Hepatocyte (in vitro differentiated cells): ENCODE measurements at regions not wholly inside any gene's neighbourhood (a gene's known extent, or its start where the extent isn't known, plus 50 kb on each side); places are given as distances from the start of the nearest gene placed in this dataset.

ENCODE experiments used
- DNase-seq: peaks from one replicate; pipeline ENCODE4 v3.0.0-alpha.2; 2016; ENCODE audit warnings: low spot score
- H2AFZ ChIP-seq: fragments of 200-600 bp; sonication (generic); 2 replicates; pipeline ENCODE4 v1.6.0; 2016; ENCODE audit warnings: antibody characterized with exemption, mild to moderate bottlenecking
- H3K27ac ChIP-seq: fragments of 200-600 bp; sonication (generic); 2 replicates; pipeline ENCODE4 v1.5.1; 2016; ENCODE audit warnings: mild to moderate bottlenecking
- H3K27me3 ChIP-seq: fragments of 200-600 bp; sonication (generic); 2 replicates; pipeline ENCODE4 v1.6.1; 2016
- H3K36me3 ChIP-seq: fragments of 200-600 bp; sonication (generic); replicated peaks from 2 replicates; pipeline ENCODE4 v1.5.1; 2016; ENCODE audit warnings: low read depth; ENCODE audit not compliant: insufficient read depth
- H3K4me1 ChIP-seq: fragments of 200-600 bp; sonication (generic); 2 replicates; pipeline ENCODE4 v1.5.1; 2016; ENCODE audit warnings: mild to moderate bottlenecking, moderate library complexity; ENCODE audit not compliant: insufficient read depth
- H3K4me2 ChIP-seq: fragments of 200-600 bp; sonication (generic); 2 replicates; pipeline ENCODE4 v1.6.0; 2016
- H3K4me3 ChIP-seq: fragments of 200-600 bp; sonication (generic); 2 replicates; pipeline ENCODE4 v1.5.1; 2016; ENCODE audit warnings: mild to moderate bottlenecking
- H3K79me2 ChIP-seq: fragments of 200-600 bp; sonication (generic); 2 replicates; pipeline ENCODE4 v1.6.0; 2017; ENCODE audit warnings: mild to moderate bottlenecking
- H3K9me2 ChIP-seq: fragments of 200-600 bp; sonication (generic); replicated peaks from 2 replicates; pipeline ENCODE4 v1.6.0; 2017; ENCODE audit warnings: mild to moderate bottlenecking; ENCODE audit not compliant: insufficient read depth
- H3K9me3 ChIP-seq: fragments of 200-600 bp; sonication (generic); 2 replicates; pipeline ENCODE4 v1.5.1; 2016; ENCODE audit warnings: low read depth, mild to moderate bottlenecking
- H4K20me1 ChIP-seq: fragments of 200-600 bp; sonication (generic); 2 replicates; pipeline ENCODE4 v1.6.0; 2016; ENCODE audit warnings: mild to moderate bottlenecking; ENCODE audit not compliant: insufficient read depth, poor library complexity, severe bottlenecking
- CTCF ChIP-seq: fragments of 200-600 bp; sonication (generic); IDR thresholded peaks from 2 replicates; pipeline ENCODE4 v1.5.1; 2016; ENCODE audit warnings: antibody characterized with exemption, mild to moderate bottlenecking; ENCODE audit not compliant: poor library complexity
- EZH2 ChIP-seq: fragments of 200-600 bp; sonication (generic); IDR thresholded peaks from 2 replicates; pipeline ENCODE4 v1.6.1; 2016; ENCODE audit warnings: antibody characterized with exemption, mild to moderate bottlenecking, borderline replicate concordance
- EZH2phosphoT487 ChIP-seq: fragments of 200-600 bp; sonication (generic); IDR thresholded peaks from one replicate; pipeline ENCODE4 v1.6.1; 2018; ENCODE audit warnings: antibody characterized with exemption, mild to moderate bottlenecking, low read depth, moderate library complexity; ENCODE audit not compliant: unreplicated experiment, severe bottlenecking
- WGBS: methylation state at CpG from one replicate; pipeline ENCODE4 v1.1.6; 2016; ENCODE audit warnings: low lambda C conversion rate; ENCODE audit errors: missing lambda C conversion rate; 5-methylcytosine and 5-hydroxymethylcytosine counted together

- H3K9me2 ChIP-seq, result no peaks in the 10 kb centered on the region
- H3K79me2 ChIP-seq, result no peaks in the 10 kb centered on the region
- no peak overlapping the region for H3K27ac ChIP-seq
- WGBS, result 64% methylated on average over 5 of the region's 5 CpGs
- H3K9me3 ChIP-seq, result no peaks in the 10 kb centered on the region
- no peaks in the 10 kb centered on the region for H3K27me3 ChIP-seq
- TF ChIP-seq CTCF (no peak), EZH2 (no peak), EZH2phosphoT487 (no peak)
- no peak overlapping the region for H3K4me3 ChIP-seq
- no peak overlapping the region for H2AFZ ChIP-seq
- no peak for DNase-seq
- no peaks in the 10 kb centered on the region for H3K36me3 ChIP-seq
- no peaks in the 10 kb centered on the region for H3K4me1 ChIP-seq
- H3K4me2 ChIP-seq, result no peak overlapping the region
- H4K20me1 ChIP-seq, result no peaks in the 10 kb centered on the region
Observed at GRCh38 chr7:131174391-131174790, 153.3 kb upstream of the MKLN1 start.

GRCh38 chr7:131174855-131175254, 152.8 kb upstream of the MKLN1 start:
- no peak overlapping the region for H3K4me2 ChIP-seq

GRCh38 chr7:131182446-131183058, 145.1 kb upstream of the MKLN1 start:
- Histone ChIP-seq H3K4me1 (no peaks in the 10 kb centered on the region), H2AFZ (no peak overlapping the region), H3K27ac (no peak overlapping the region), H3K36me3 (no peaks in the 10 kb centered on the region), H3K9me3 (no peaks in the 10 kb centered on the region), H3K4me2 (no peak overlapping the region), H3K79me2 (no peaks in the 10 kb centered on the region), H3K9me2 (no peaks in the 10 kb centered on the region), H3K4me3 (no peak overlapping the region), H4K20me1 (no peaks in the 10 kb centered on the region), H3K27me3 (no peaks in the 10 kb centered on the region)
- 75% methylated on average over 2 of the region's 2 CpGs for WGBS
- TF ChIP-seq EZH2phosphoT487 (no peak), CTCF (no peak), EZH2 (no peak)
- no peak for DNase-seq

More at GRCh38 chr7:131174855-131175254, 152.8 kb upstream of the MKLN1 start:
- Histone ChIP-seq H3K4me1 (no peaks in the 10 kb centered on the region), H3K27ac (no peak overlapping the region), H3K27me3 (no peaks in the 10 kb centered on the region), H2AFZ (no peak overlapping the region), H3K9me3 (no peaks in the 10 kb centered on the region), H3K9me2 (no peaks in the 10 kb centered on the region), H3K79me2 (no peaks in the 10 kb centered on the region), H3K36me3 (no peaks in the 10 kb centered on the region), H4K20me1 (no peaks in the 10 kb centered on the region), H3K4me3 (no peak overlapping the region)
- no peak for DNase-seq
- TF ChIP-seq EZH2phosphoT487 (no peak), EZH2 (no peak), CTCF (no peak)

- TF ChIP-seq CTCF (no peak), EZH2phosphoT487 (no peak), EZH2 (no peak)
- H3K27me3 ChIP-seq, result no peaks in the 10 kb centered on the region
- no peaks in the 10 kb centered on the region for H3K9me3 ChIP-seq
- H2AFZ ChIP-seq, result no peak overlapping the region
- no peaks in the 10 kb centered on the region for H3K79me2 ChIP-seq
- no peak overlapping the region for H3K4me2 ChIP-seq
- no peak overlapping the region for H3K4me3 ChIP-seq
- no peaks in the 10 kb centered on the region for H4K20me1 ChIP-seq
- H3K27ac ChIP-seq, result no peak overlapping the region
- H3K36me3 ChIP-seq, result no peaks in the 10 kb centered on the region
- H3K9me2 ChIP-seq, result no peaks in the 10 kb centered on the region
- no peaks in the 10 kb centered on the region for H3K4me1 ChIP-seq
- no peak for DNase-seq
- WGBS, result 74% methylated on average over 2 of the region's 2 CpGs
Observed at GRCh38 chr7:131183072-131183471, 144.6 kb upstream of the MKLN1 start.
